PC-3 (cell line): ENCODE measurements at regions not wholly inside any gene's neighbourhood (a gene's known extent, or its start where the extent isn't known, plus 50 kb on each side); places are given as distances from the start of the nearest gene placed in this dataset.
A peak's percentile ranks its signal among the peaks of the same experiment; 100 is the strongest.

Source experiments
- ATAC-seq: fragments of 200-7000 bp; cut with Tn5 transposase; 2 replicates; pipeline ENCODE4 v1.9.1; 2020; ENCODE audit warnings: mild to moderate bottlenecking, moderate library complexity
- BruUV-seq: library from RNA; stranded (reverse); fragments of 400-500 nt; replicated peaks from 2 replicates; lab custom pipeline; 2021; lab: Mats Ljungman, UMichigan
- CTCF ChIA-PET: fragments of 300-600 bp; sonication (Branson Sonifier 250); formaldehyde crosslinking; loops from one replicate; lab custom pipeline; 2022; ENCODE audit warnings: antibody characterized with exemption; lab: Charles Lee
- POLR2A ChIA-PET: fragments of 300-600 bp; sonication (Branson Sonifier 250); formaldehyde crosslinking; loops from one replicate; lab custom pipeline; 2022; ENCODE audit warnings: antibody characterized with exemption; ENCODE audit not compliant: unreplicated experiment; lab: Charles Lee
- DNase-seq: peaks from one replicate; pipeline ENCODE4 v3.0.0-alpha.2; 2015
- H2AFZ ChIP-seq: fragments of 300-600 bp; sonication (generic); 2 replicates; pipeline ENCODE4 v1.6.0; 2016; ENCODE audit warnings: antibody characterized with exemption, low read length
- H3F3A ChIP-seq: fragments of 300-600 bp; sonication (generic); one replicate; pipeline ENCODE4 v1.6.0; 2017; ENCODE audit warnings: antibody characterized with exemption, low read length, control low read depth, mild to moderate bottlenecking; ENCODE audit not compliant: unreplicated experiment
- H3K27ac ChIP-seq: fragments of 300-600 bp; sonication (generic); 2 replicates; pipeline ENCODE4 v1.5.1; 2016; ENCODE audit warnings: mild to moderate bottlenecking, low read length
- H3K27me3 ChIP-seq: fragments of 300-600 bp; sonication (generic); 2 replicates; pipeline ENCODE4 v1.6.1; 2016; ENCODE audit warnings: low read length, mixed read lengths
- H3K36me3 ChIP-seq: fragments of 300-600 bp; sonication (generic); 2 replicates; pipeline ENCODE4 v1.6.1; 2016; ENCODE audit warnings: low read depth, mixed run types, low read length, mixed read lengths
- H3K4me1 ChIP-seq: fragments of 300-600 bp; sonication (generic); 2 replicates; pipeline ENCODE4 v1.5.1; 2016; ENCODE audit warnings: low read length; ENCODE audit not compliant: insufficient read depth
- H3K4me2 ChIP-seq: fragments of 300-600 bp; sonication (generic); 2 replicates; pipeline ENCODE4 v1.6.0; 2016; ENCODE audit warnings: low read length
- H3K4me3 ChIP-seq: fragments of 300-600 bp; sonication (generic); 2 replicates; pipeline ENCODE4 v1.5.1; 2016; ENCODE audit warnings: mild to moderate bottlenecking, low read length, mixed read lengths
- H3K79me2 ChIP-seq: fragments of 300-600 bp; sonication (generic); 2 replicates; pipeline ENCODE4 v1.6.1; 2017; ENCODE audit warnings: low read length, mixed read lengths
- H3K9ac ChIP-seq: fragments of 300-600 bp; sonication (generic); 2 replicates; pipeline ENCODE4 v1.6.0; 2016; ENCODE audit warnings: mild to moderate bottlenecking, low read length
- H3K9me2 ChIP-seq: fragments of 300-600 bp; sonication (generic); replicated peaks from 2 replicates; pipeline ENCODE4 v1.6.1; 2016; ENCODE audit warnings: mixed run types, low read length, mixed read lengths
- H3K9me3 ChIP-seq: fragments of 300-600 bp; sonication (generic); 2 replicates; pipeline ENCODE4 v1.6.1; 2016; ENCODE audit warnings: low read length, mixed read lengths
- H4K20me1 ChIP-seq: fragments of 300-600 bp; sonication (generic); 2 replicates; pipeline ENCODE4 v1.6.1; 2016; ENCODE audit warnings: low read length, mixed read lengths
- EZH2 ChIP-seq: fragments of 300-600 bp; sonication (generic); IDR thresholded peaks from one replicate; pipeline ENCODE4 v1.6.1; 2017; ENCODE audit warnings: antibody characterized with exemption, mild to moderate bottlenecking, low read length; ENCODE audit not compliant: unreplicated experiment
- EZH2phosphoT487 ChIP-seq: fragments of 300-600 bp; sonication (generic); IDR thresholded peaks from 2 replicates; pipeline ENCODE4 v1.6.1; 2018; ENCODE audit warnings: mild to moderate bottlenecking, antibody characterized with exemption, low read length, borderline replicate concordance
- intact Hi-C: fragments of 100-400 bp; cut with micrococcal nuclease; formaldehyde crosslinking; loops from 2 replicates; pipeline ENCODE4 v1.9.0; 2023
- TF ChIP-seq, protein P1 (sequence below): fragments of 300-600 bp; sonication (generic); conservative IDR thresholded peaks from 2 replicates; pipeline ENCODE4 v1.5.1; 2017; ENCODE audit warnings: antibody characterized with exemption, low read depth, mild to moderate bottlenecking, low read length

DNA sequence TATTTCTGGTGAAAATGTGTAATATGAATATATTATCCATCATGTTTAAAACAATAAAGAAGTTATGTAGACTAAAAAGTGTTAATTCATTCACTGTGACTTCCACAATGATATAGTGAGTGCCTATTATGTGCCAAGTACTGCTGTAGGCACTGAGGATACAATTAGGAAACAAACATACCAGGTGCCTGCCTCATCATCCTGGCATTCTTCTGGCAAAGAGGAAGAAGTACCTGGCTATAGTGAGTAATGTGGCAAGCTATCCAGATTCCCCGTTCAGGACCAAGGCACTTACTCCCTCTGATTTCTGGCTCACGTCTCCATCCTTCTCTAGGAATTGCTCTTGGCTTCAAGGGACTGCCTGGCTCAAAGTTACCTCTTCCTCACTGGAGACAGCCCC is 77.5 kb upstream of the CLMP start:
- H3K9me3 ChIP-seq, result no peaks in the 10 kb centered on the region
- no peak overlapping the region for H3K4me3 ChIP-seq
- H3K9ac ChIP-seq, result no peak overlapping the region
- no peaks in the 10 kb centered on the region for H3K9me2 ChIP-seq
- peak; percentile 83 for DNase-seq
- no peaks in the 10 kb centered on the region for H3K79me2 ChIP-seq
- H3K4me2 ChIP-seq, result no peak overlapping the region
- no peaks in the 10 kb centered on the region for H3K27me3 ChIP-seq
- no peaks in the 10 kb centered on the region for H4K20me1 ChIP-seq
- no peaks in the 10 kb centered on the region for H3K36me3 ChIP-seq
- intact Hi-C loops, result no loop called here
- peaks cover 10% of the 10 kb centered on the region; the same call in 1 of the 2 replicates for H3K4me1 ChIP-seq
- peak; percentile 87 for ATAC-seq
- H2AFZ ChIP-seq, result no peak overlapping the region
- TF ChIP-seq EZH2, result no peak
- no peak for TF ChIP-seq EZH2phosphoT487
- TF ChIP-seq, protein P1, sequence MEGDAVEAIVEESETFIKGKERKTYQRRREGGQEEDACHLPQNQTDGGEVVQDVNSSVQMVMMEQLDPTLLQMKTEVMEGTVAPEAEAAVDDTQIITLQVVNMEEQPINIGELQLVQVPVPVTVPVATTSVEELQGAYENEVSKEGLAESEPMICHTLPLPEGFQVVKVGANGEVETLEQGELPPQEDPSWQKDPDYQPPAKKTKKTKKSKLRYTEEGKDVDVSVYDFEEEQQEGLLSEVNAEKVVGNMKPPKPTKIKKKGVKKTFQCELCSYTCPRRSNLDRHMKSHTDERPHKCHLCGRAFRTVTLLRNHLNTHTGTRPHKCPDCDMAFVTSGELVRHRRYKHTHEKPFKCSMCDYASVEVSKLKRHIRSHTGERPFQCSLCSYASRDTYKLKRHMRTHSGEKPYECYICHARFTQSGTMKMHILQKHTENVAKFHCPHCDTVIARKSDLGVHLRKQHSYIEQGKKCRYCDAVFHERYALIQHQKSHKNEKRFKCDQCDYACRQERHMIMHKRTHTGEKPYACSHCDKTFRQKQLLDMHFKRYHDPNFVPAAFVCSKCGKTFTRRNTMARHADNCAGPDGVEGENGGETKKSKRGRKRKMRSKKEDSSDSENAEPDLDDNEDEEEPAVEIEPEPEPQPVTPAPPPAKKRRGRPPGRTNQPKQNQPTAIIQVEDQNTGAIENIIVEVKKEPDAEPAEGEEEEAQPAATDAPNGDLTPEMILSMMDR, result no peak
- ChIA-PET POLR2A (interaction anchor here (0.6 kb wide), 2 partner anchors 12 to 135 kb away, joined by 4 to 41 read pairs; no protein-coding TSS in a partner anchor), CTCF (interaction anchor here (0.7 to 2.1 kb wide), 2 partner anchors 11 to 25 kb away, joined by 3 to 9 read pairs; no protein-coding TSS in a partner anchor)
- no peaks in the 10 kb centered on the region for H3F3A ChIP-seq
- BruUV-seq, result no TSS peak
- H3K27ac ChIP-seq, result no peak overlapping the region

DNA sequence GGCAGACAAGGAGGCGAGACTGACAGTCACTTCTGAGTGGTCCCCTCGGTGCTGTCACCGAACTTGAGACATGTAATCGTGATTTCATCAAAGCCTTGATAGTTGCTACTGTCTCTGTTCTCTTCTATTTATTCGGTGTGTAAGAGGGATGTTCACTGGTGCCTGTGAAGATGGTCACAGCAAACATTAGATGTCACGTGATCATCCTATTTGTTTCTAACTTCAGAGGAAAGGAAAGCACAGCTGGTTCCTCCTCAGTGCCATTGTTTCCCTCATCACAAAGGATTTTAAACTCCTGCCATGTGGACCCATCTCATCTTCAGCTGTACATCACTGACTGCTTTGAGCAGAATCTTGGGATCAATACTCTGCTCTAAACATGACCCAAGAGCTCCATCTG is 73.1 kb upstream of the CLMP start:
- Histone ChIP-seq H2AFZ (peak overlapping the region; percentile 67; the same call in 1 of the 2 replicates), H3K4me1 (peaks cover 25% of the 10 kb centered on the region), H3K4me3 (no peak overlapping the region), H3K27me3 (no peaks in the 10 kb centered on the region), H3K9ac (no peak overlapping the region), H3K79me2 (no peaks in the 10 kb centered on the region), H3K4me2 (0 out of 2 replicates have a peak overlapping the region, but pooled peaks have one; percentile 27), H3F3A (peaks cover 6% of the 10 kb centered on the region), H3K9me2 (no peaks in the 10 kb centered on the region), H3K27ac (no peak overlapping the region), H3K36me3 (no peaks in the 10 kb centered on the region), H3K9me3 (no peaks in the 10 kb centered on the region), H4K20me1 (no peaks in the 10 kb centered on the region)
- no peak for ATAC-seq
- no peak for DNase-seq
- CTCF ChIA-PET, result no interaction called here
- intact Hi-C loops, result no loop called here
- BruUV-seq, result no TSS peak
- no peak for TF ChIP-seq EZH2phosphoT487
- TF ChIP-seq, protein P1, result no peak
- TF ChIP-seq EZH2, result no peak
- POLR2A ChIA-PET, result no interaction called here

DNA sequence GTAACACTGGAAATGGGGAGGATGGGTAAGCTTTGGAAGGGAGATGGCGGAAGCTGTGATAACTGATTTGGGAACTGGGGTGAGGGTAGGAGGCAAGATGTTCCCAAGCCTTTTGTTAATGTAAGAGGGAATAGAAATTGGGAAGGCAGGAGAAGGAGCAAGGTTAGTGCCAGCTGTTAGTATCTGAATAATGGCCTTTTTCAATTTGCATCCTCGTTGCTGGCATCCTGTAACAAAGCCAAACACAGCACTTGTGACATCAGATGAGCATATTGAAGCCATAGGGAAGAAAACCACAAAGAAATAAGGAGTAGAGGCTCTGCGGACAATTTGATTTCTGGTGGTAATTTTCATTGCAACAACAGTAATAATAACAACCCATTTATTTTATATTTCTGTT is 70.9 kb upstream of the CLMP start:
- CTCF ChIA-PET, result no interaction called here
- POLR2A ChIA-PET, result no interaction called here
- Histone ChIP-seq H3K27me3 (no peaks in the 10 kb centered on the region), H3K4me2 (peak overlapping the region; percentile 72), H2AFZ (no peak overlapping the region), H3K4me1 (peaks cover 22% of the 10 kb centered on the region), H3K9me3 (no peaks in the 10 kb centered on the region), H3K36me3 (no peaks in the 10 kb centered on the region), H4K20me1 (no peaks in the 10 kb centered on the region), H3K27ac (no peak overlapping the region), H3K79me2 (no peaks in the 10 kb centered on the region), H3K9ac (no peak overlapping the region), H3K9me2 (no peaks in the 10 kb centered on the region), H3K4me3 (peak overlapping the region; percentile 22; the same call in 1 of the 2 replicates), H3F3A (peaks cover 6% of the 10 kb centered on the region)
- ATAC-seq, result no peak
- TF ChIP-seq EZH2 (no peak), EZH2phosphoT487 (no peak)
- TF ChIP-seq, protein P1, result no peak
- BruUV-seq, result no TSS peak
- no peak for DNase-seq
- intact Hi-C loops, result no loop called here
